Endothelial cell of umbilical vein (primary cell): ENCODE measurements at regions not wholly inside any gene's neighbourhood (a gene's known extent, or its start where the extent isn't known, plus 50 kb on each side); places are given as distances from the start of the nearest gene placed in this dataset.

Experiments used
- CTCF ChIP-seq, 2 donors: IDR thresholded peaks; 1 replicate in 1 of 2; 2 replicates in 1 of 2; pipeline ENCODE4 v1.5.1; 2011; ENCODE audit warnings: low read length in 2 of 2, mild to moderate bottlenecking in 2 of 2, moderate library complexity in 2 of 2, control low read depth in 1 of 2, inconsistent platforms in 1 of 2, low read depth in 1 of 2; ENCODE audit not compliant: insufficient read depth in 1 of 2; ENCODE audit errors: extremely low read depth in 1 of 2
- EZH2 ChIP-seq: IDR thresholded peaks from 2 replicates; pipeline ENCODE4 v1.6.1; 2012; ENCODE audit warnings: borderline replicate concordance, low read depth, mild to moderate bottlenecking, moderate library complexity, low read length, inconsistent platforms; ENCODE audit not compliant: severe bottlenecking
- MAX ChIP-seq: IDR thresholded peaks from 2 replicates; pipeline ENCODE4 v1.6.1; 2011; ENCODE audit not compliant: insufficient read depth, insufficient read length
- POLR2A ChIP-seq: IDR thresholded peaks from 2 replicates; pipeline ENCODE4 v1.6.1; 2012; ENCODE audit warnings: low read depth, mild to moderate bottlenecking, control low read depth, low read length

GRCh38 chr16:48971571-48972077 is 310.0 kb downstream of the CBLN1 start:
- TF ChIP-seq POLR2A: no peak
- no peak for TF ChIP-seq EZH2
- TF ChIP-seq CTCF (IDR thresholded peaks at IDR 0.05; ENCODE audit: extremely low read depth in 1 of 2, insufficient read depth in 1 of 2, low read depth in 1 of 2, low read length in 2 of 2): no peak
- no peak for TF ChIP-seq MAX
